Upper lobe of left lung (tissue), 6 donors: ENCODE measurements at regions not wholly inside any gene's neighbourhood (a gene's known extent, or its start where the extent isn't known, plus 50 kb on each side); places are given as distances from the start of the nearest gene placed in this dataset.
"Not testable (repeated sequence)": the region's sequence is repeated elsewhere in the genome, so short reads cannot be mapped to it uniquely, and the experiment has no call there.

Experiments used
- ATAC-seq, 2 donors: fragments of 200-7000 bp; cut with Tn5 transposase; one replicate each; pipeline ENCODE4 v1.9.1; 2022; ENCODE audit warnings: mild to moderate bottlenecking in 2 of 2, moderate library complexity in 2 of 2; ENCODE audit not compliant: low FRiP score in 2 of 2
- DNase-seq, 2 donors: peaks; one replicate each; pipeline ENCODE4 v3.0.0-alpha.2; 2019 to 2020
- H3K27ac ChIP-seq, 4 donors: fragments of 200-600 bp; sonication (generic); one replicate each; pipeline ENCODE4 v1.5.1; 2016 to 2019
- H3K27me3 ChIP-seq, 4 donors: fragments of 200-600 bp; sonication (generic); one replicate each; pipeline ENCODE4 v1.5.1; 2017 to 2019
- H3K36me3 ChIP-seq, 4 donors: fragments of 200-600 bp; sonication (generic); one replicate each; pipeline ENCODE4 v1.5.1; 2016 to 2019
- H3K4me1 ChIP-seq, 4 donors: fragments of 200-600 bp; sonication (generic); one replicate each; pipeline ENCODE4 v1.5.1; 2018 to 2019
- H3K4me3 ChIP-seq, 4 donors: fragments of 200-600 bp; sonication (generic); one replicate each; pipeline ENCODE4 v1.5.1; 2017 to 2019; ENCODE audit warnings: mild to moderate bottlenecking in 2 of 4, moderate library complexity in 1 of 4
- H3K9me3 ChIP-seq, 4 donors: fragments of 200-600 bp; sonication (generic); one replicate each; pipeline ENCODE4 v1.5.1; 2018 to 2019
- CTCF ChIP-seq, 6 experiments: fragments of 450-650 bp in 4 of 6; fragments of 200-600 bp in 2 of 6; sonication (generic) in 2 of 6; IDR thresholded peaks; one replicate each; pipeline ENCODE4 v1.5.1; 2016 to 2019; ENCODE audit warnings: antibody characterized with exemption in 6 of 6
- EP300 ChIP-seq, 4 donors: sonication (generic); formaldehyde crosslinking; IDR thresholded peaks; one replicate each; pipeline ENCODE4 v1.5.1; 2017; ENCODE audit warnings: antibody characterized with exemption in 4 of 4, control low read depth in 2 of 4
- POLR2A ChIP-seq, 4 donors: fragments of 450-650 bp; IDR thresholded peaks; one replicate each; pipeline ENCODE4 v1.5.1; 2016 to 2017; ENCODE audit warnings: antibody characterized with exemption in 4 of 4, mild to moderate bottlenecking in 2 of 4
- POLR2AphosphoS5 ChIP-seq, 2 donors: sonication (generic); formaldehyde crosslinking; IDR thresholded peaks; one replicate each; pipeline ENCODE4 v1.5.1; 2017; ENCODE audit warnings: antibody characterized with exemption in 2 of 2
- WGBS, 2 donors: methylation state at CpG; one replicate each; pipeline ENCODE4 v1.1.5; 2017 to 2018; 5-methylcytosine and 5-hydroxymethylcytosine counted together
- donor health status: DM: no; HTN: no; CAD: no; lungs with moderate emphysema.
- donor health status: DM: no; HTN: yes; CAD: no; lungs with severe emphysema.

- Histone ChIP-seq H3K27me3 (no peaks in the 10 kb centered on the region), H3K9me3 (no peaks in the 10 kb centered on the region), H3K27ac (no peak overlapping the region), H3K36me3 (no peaks in the 10 kb centered on the region), H3K4me1 (no peaks in the 10 kb centered on the region), H3K4me3 (no peak overlapping the region)
- no peak for TF ChIP-seq POLR2AphosphoS5 (IDR thresholded peaks at IDR 0.05)
- TF ChIP-seq CTCF (IDR thresholded peaks at IDR 0.05): no peak
- TF ChIP-seq POLR2A (IDR thresholded peaks at IDR 0.05): no peak
- no peak for TF ChIP-seq EP300 (IDR thresholded peaks at IDR 0.05)
- DNase-seq (no peak), ATAC-seq (no peak)
- 87 to 93% methylated on average over 2 of the region's 2 CpGs for WGBS, 2 donors
Measured at GRCh38 chr6:6091608-6092002, 84.9 kb upstream of the NRN1 start.

GRCh38 chr6:6090861-6091607, 84.3 kb upstream of the NRN1 start:
- H3K4me1 ChIP-seq: no peaks in the 10 kb centered on the region
- no peaks in the 10 kb centered on the region for H3K27me3 ChIP-seq
- no peak for ATAC-seq
- no peaks in the 10 kb centered on the region for H3K36me3 ChIP-seq
- H3K4me3 ChIP-seq: no peak overlapping the region
- H3K9me3 ChIP-seq: no peaks in the 10 kb centered on the region
- WGBS, 2 donors: 82 to 84% methylated on average over 5 of the region's 5 CpGs
- TF ChIP-seq CTCF (IDR thresholded peaks at IDR 0.05): no peak
- no peak for DNase-seq
- no peak overlapping the region for H3K27ac ChIP-seq

GRCh38 chr6:6085928-6086668, 79.4 kb upstream of the NRN1 start:
- H3K4me3 ChIP-seq: no peak overlapping the region
- no peaks in the 10 kb centered on the region for H3K27me3 ChIP-seq
- no peaks in the 10 kb centered on the region for H3K9me3 ChIP-seq
- H3K4me1 ChIP-seq: no peaks in the 10 kb centered on the region
- H3K27ac ChIP-seq: no peak overlapping the region
- H3K36me3 ChIP-seq: no peaks in the 10 kb centered on the region
- ATAC-seq: no peak
- TF ChIP-seq POLR2A (IDR thresholded peaks at IDR 0.05) (no peak), CTCF (IDR thresholded peaks at IDR 0.05) (no peak), EP300 (IDR thresholded peaks at IDR 0.05) (no peak), POLR2AphosphoS5 (IDR thresholded peaks at IDR 0.05) (no peak)
- WGBS, 2 donors: 32 to 43% methylated on average over 3 to 4 of the region's 4 CpGs
- no peak for DNase-seq

GRCh38 chr6:6080975-6081374, 74.2 kb upstream of the NRN1 start:
- Histone ChIP-seq H3K27ac (no peak overlapping the region), H3K27me3 (no peaks in the 10 kb centered on the region), H3K4me1 (no peaks in the 10 kb centered on the region), H3K4me3 (no peak overlapping the region), H3K9me3 (no peaks in the 10 kb centered on the region), H3K36me3 (no peaks in the 10 kb centered on the region)
- no peak for DNase-seq
- WGBS, 2 donors: 89 to 94% methylated on average over 4 of the region's 4 CpGs
- ATAC-seq: no peak
- TF ChIP-seq POLR2A (IDR thresholded peaks at IDR 0.05): no peak
- no peak for TF ChIP-seq EP300 (IDR thresholded peaks at IDR 0.05)
- TF ChIP-seq CTCF (IDR thresholded peaks at IDR 0.05): no peak
- no peak for TF ChIP-seq POLR2AphosphoS5 (IDR thresholded peaks at IDR 0.05)

- no peak for TF ChIP-seq POLR2AphosphoS5 (IDR thresholded peaks at IDR 0.05)
- no peak for TF ChIP-seq CTCF (IDR thresholded peaks at IDR 0.05)
- no peak for TF ChIP-seq POLR2A (IDR thresholded peaks at IDR 0.05)
- no peaks in the 10 kb centered on the region for H3K36me3 ChIP-seq
- H3K27ac ChIP-seq: no peak overlapping the region
- no peaks in the 10 kb centered on the region for H3K9me3 ChIP-seq
- H3K4me1 ChIP-seq: no peaks in the 10 kb centered on the region
- ATAC-seq (no peak), DNase-seq (no peak)
- no peaks in the 10 kb centered on the region for H3K27me3 ChIP-seq
- H3K4me3 ChIP-seq: no peak overlapping the region
Measured at GRCh38 chr6:6074190-6074589, 67.5 kb upstream of the NRN1 start.

- 90 to 95% methylated on average over 5 of the region's 5 CpGs for WGBS, 2 donors
- not testable (repeated sequence) for H3K9me3 ChIP-seq, H3K4me3 ChIP-seq, H3K36me3 ChIP-seq, H3K27me3 ChIP-seq, ATAC-seq, H3K27ac ChIP-seq, H3K4me1 ChIP-seq, DNase-seq
Measured at GRCh38 chr6:6068157-6068556, 61.4 kb upstream of the NRN1 start.
